Stimulated activated memory B cell treated with anti-CD40 and anti-IgM and Interleukin-4, amounts not matched to agents 10 μg/mL and 1 μg/mL and 100 μg/mL, for 72 hours (primary cell): ENCODE measurements at regions not wholly inside any gene's neighbourhood (a gene's known extent, or its start where the extent isn't known, plus 50 kb on each side); places are given as distances from the start of the nearest gene placed in this dataset.

Source experiments
- ATAC-seq: fragments of 150-1000 bp; cut with Tn5 transposase; 2 replicates; pipeline ENCODE4 v1.10.0; 2021
- H3K27ac Mint-ChIP-seq: one replicate; pipeline ENCODE4 v1.8.0; 2022; ENCODE audit warnings: mild to moderate bottlenecking, mixed read lengths
- H3K27me3 Mint-ChIP-seq: one replicate; pipeline ENCODE4 v1.8.0; 2022; ENCODE audit warnings: mixed read lengths
- H3K36me3 Mint-ChIP-seq: one replicate; pipeline ENCODE4 v1.8.0; 2022; ENCODE audit warnings: mixed read lengths
- H3K4me1 Mint-ChIP-seq: one replicate; pipeline ENCODE4 v1.8.0; 2022; ENCODE audit warnings: mixed read lengths
- H3K4me3 Mint-ChIP-seq: one replicate; pipeline ENCODE4 v1.8.0; 2022; ENCODE audit warnings: mild to moderate bottlenecking, moderate library complexity, mixed read lengths
- H3K9me3 Mint-ChIP-seq: one replicate; pipeline ENCODE4 v1.8.0; 2022; ENCODE audit warnings: mixed read lengths

- Mint-ChIP-seq H3K4me1 (no peaks in the 10 kb centered on the region), H3K9me3 (no peaks in the 10 kb centered on the region), H3K4me3 (no peak overlapping the region), H3K27ac (no peak overlapping the region), H3K27me3 (no peaks in the 10 kb centered on the region), H3K36me3 (no peaks in the 10 kb centered on the region)
- ATAC-seq, result no peak
Measured at GRCh38 chr20:6864740-6865139, 97.3 kb downstream of the BMP2 start.

- H3K27me3 Mint-ChIP-seq, result no peaks in the 10 kb centered on the region
- no peak overlapping the region for H3K27ac Mint-ChIP-seq
- H3K36me3 Mint-ChIP-seq, result no peaks in the 10 kb centered on the region
- no peaks in the 10 kb centered on the region for H3K9me3 Mint-ChIP-seq
- H3K4me3 Mint-ChIP-seq, result no peak overlapping the region
- no peak for ATAC-seq
- H3K4me1 Mint-ChIP-seq, result no peaks in the 10 kb centered on the region
Measured at GRCh38 chr20:6866741-6867140, 99.3 kb downstream of the BMP2 start.

GRCh38 chr20:6868861-6869260, 101.4 kb downstream of the BMP2 start:
- Mint-ChIP-seq H3K27me3 (no peaks in the 10 kb centered on the region), H3K4me1 (no peaks in the 10 kb centered on the region), H3K36me3 (no peaks in the 10 kb centered on the region), H3K4me3 (no peak overlapping the region), H3K9me3 (no peaks in the 10 kb centered on the region), H3K27ac (no peak overlapping the region)
- no peak for ATAC-seq

GRCh38 chr20:6870559-6870958, 103.1 kb downstream of the BMP2 start:
- no peaks in the 10 kb centered on the region for H3K4me1 Mint-ChIP-seq
- no peak for ATAC-seq
- no peaks in the 10 kb centered on the region for H3K27me3 Mint-ChIP-seq
- no peak overlapping the region for H3K27ac Mint-ChIP-seq
- no peaks in the 10 kb centered on the region for H3K36me3 Mint-ChIP-seq
- H3K4me3 Mint-ChIP-seq, result no peak overlapping the region
- H3K9me3 Mint-ChIP-seq, result no peaks in the 10 kb centered on the region

GRCh38 chr20:6877633-6878032, 110.1 kb downstream of the BMP2 start:
- no peaks in the 10 kb centered on the region for H3K4me1 Mint-ChIP-seq
- no peaks in the 10 kb centered on the region for H3K36me3 Mint-ChIP-seq
- no peak overlapping the region for H3K27ac Mint-ChIP-seq
- no peaks in the 10 kb centered on the region for H3K27me3 Mint-ChIP-seq
- no peaks in the 10 kb centered on the region for H3K9me3 Mint-ChIP-seq
- no peak for ATAC-seq
- H3K4me3 Mint-ChIP-seq, result no peak overlapping the region

- H3K36me3 Mint-ChIP-seq, result no peaks in the 10 kb centered on the region
- H3K27me3 Mint-ChIP-seq, result no peaks in the 10 kb centered on the region
- ATAC-seq, result no peak
- peaks cover 5% of the 10 kb centered on the region for H3K9me3 Mint-ChIP-seq
- H3K27ac Mint-ChIP-seq, result no peak overlapping the region
- no peaks in the 10 kb centered on the region for H3K4me1 Mint-ChIP-seq
- no peak overlapping the region for H3K4me3 Mint-ChIP-seq
Measured at GRCh38 chr20:6882561-6883291, 115.2 kb downstream of the BMP2 start.

- no peaks in the 10 kb centered on the region for H3K4me1 Mint-ChIP-seq
- H3K9me3 Mint-ChIP-seq, result peaks cover 5% of the 10 kb centered on the region
- no peaks in the 10 kb centered on the region for H3K36me3 Mint-ChIP-seq
- ATAC-seq, result no peak
- no peak overlapping the region for H3K4me3 Mint-ChIP-seq
- no peak overlapping the region for H3K27ac Mint-ChIP-seq
- no peaks in the 10 kb centered on the region for H3K27me3 Mint-ChIP-seq
Measured at GRCh38 chr20:6884114-6884513, 116.6 kb downstream of the BMP2 start.

- ATAC-seq, result no peak
- H3K9me3 Mint-ChIP-seq, result peaks cover 5% of the 10 kb centered on the region
- no peaks in the 10 kb centered on the region for H3K36me3 Mint-ChIP-seq
- H3K27me3 Mint-ChIP-seq, result no peaks in the 10 kb centered on the region
- H3K27ac Mint-ChIP-seq, result no peak overlapping the region
- no peaks in the 10 kb centered on the region for H3K4me1 Mint-ChIP-seq
- H3K4me3 Mint-ChIP-seq, result no peak overlapping the region
Measured at GRCh38 chr20:6886065-6886729, 118.7 kb downstream of the BMP2 start.

GRCh38 chr20:6887966-6888365, 120.5 kb downstream of the BMP2 start:
- H3K36me3 Mint-ChIP-seq, result no peaks in the 10 kb centered on the region
- H3K9me3 Mint-ChIP-seq, result peaks cover 9% of the 10 kb centered on the region
- no peak for ATAC-seq
- no peak overlapping the region for H3K4me3 Mint-ChIP-seq
- H3K4me1 Mint-ChIP-seq, result no peaks in the 10 kb centered on the region
- no peak overlapping the region for H3K27ac Mint-ChIP-seq
- H3K27me3 Mint-ChIP-seq, result no peaks in the 10 kb centered on the region

GRCh38 chr20:6888736-6889395, 121.4 kb downstream of the BMP2 start:
- Mint-ChIP-seq H3K4me1 (no peaks in the 10 kb centered on the region), H3K36me3 (no peaks in the 10 kb centered on the region), H3K27me3 (no peaks in the 10 kb centered on the region), H3K4me3 (no peak overlapping the region), H3K9me3 (peaks cover 12% of the 10 kb centered on the region), H3K27ac (no peak overlapping the region)
- ATAC-seq, result no peak

GRCh38 chr20:6892724-6893123, 125.2 kb downstream of the BMP2 start:
- Mint-ChIP-seq H3K36me3 (no peaks in the 10 kb centered on the region), H3K4me3 (no peak overlapping the region), H3K27ac (no peak overlapping the region), H3K27me3 (no peaks in the 10 kb centered on the region), H3K9me3 (peaks cover 11% of the 10 kb centered on the region), H3K4me1 (no peaks in the 10 kb centered on the region)
- no peak for ATAC-seq

GRCh38 chr20:6898928-6899327, 131.4 kb downstream of the BMP2 start:
- Mint-ChIP-seq H3K27me3 (no peaks in the 10 kb centered on the region), H3K4me1 (no peaks in the 10 kb centered on the region), H3K36me3 (no peaks in the 10 kb centered on the region), H3K27ac (no peak overlapping the region), H3K4me3 (no peak overlapping the region), H3K9me3 (peaks cover 11% of the 10 kb centered on the region)
- ATAC-seq, result no peak

GRCh38 chr20:6906871-6907270, 139.4 kb downstream of the BMP2 start:
- H3K4me1 Mint-ChIP-seq, result no peaks in the 10 kb centered on the region
- no peaks in the 10 kb centered on the region for H3K36me3 Mint-ChIP-seq
- ATAC-seq, result no peak
- H3K27me3 Mint-ChIP-seq, result no peaks in the 10 kb centered on the region
- no peak overlapping the region for H3K4me3 Mint-ChIP-seq
- H3K27ac Mint-ChIP-seq, result no peak overlapping the region
- H3K9me3 Mint-ChIP-seq, result peaks cover 6% of the 10 kb centered on the region

GRCh38 chr20:6908673-6909072, 141.2 kb downstream of the BMP2 start:
- no peaks in the 10 kb centered on the region for H3K36me3 Mint-ChIP-seq
- peaks cover 4% of the 10 kb centered on the region for H3K9me3 Mint-ChIP-seq
- no peak overlapping the region for H3K27ac Mint-ChIP-seq
- no peaks in the 10 kb centered on the region for H3K27me3 Mint-ChIP-seq
- no peaks in the 10 kb centered on the region for H3K4me1 Mint-ChIP-seq
- no peak for ATAC-seq
- H3K4me3 Mint-ChIP-seq, result no peak overlapping the region

GRCh38 chr20:6909608-6910007, 142.1 kb downstream of the BMP2 start:
- Mint-ChIP-seq H3K27me3 (no peaks in the 10 kb centered on the region), H3K27ac (no peak overlapping the region), H3K4me3 (no peak overlapping the region), H3K36me3 (no peaks in the 10 kb centered on the region), H3K4me1 (no peaks in the 10 kb centered on the region), H3K9me3 (peaks cover 4% of the 10 kb centered on the region)
- no peak for ATAC-seq

GRCh38 chr20:6914986-6915385, 147.5 kb downstream of the BMP2 start:
- H3K27me3 Mint-ChIP-seq, result no peaks in the 10 kb centered on the region
- no peaks in the 10 kb centered on the region for H3K36me3 Mint-ChIP-seq
- ATAC-seq, result no peak
- H3K9me3 Mint-ChIP-seq, result peaks cover 3% of the 10 kb centered on the region
- H3K27ac Mint-ChIP-seq, result no peak overlapping the region
- no peaks in the 10 kb centered on the region for H3K4me1 Mint-ChIP-seq
- H3K4me3 Mint-ChIP-seq, result no peak overlapping the region
